NB4 (cell line): ENCODE measurements at regions not wholly inside any gene's neighbourhood (a gene's known extent, or its start where the extent isn't known, plus 50 kb on each side); places are given as distances from the start of the nearest gene placed in this dataset.

Source experiments
- CTCF ChIP-seq: IDR thresholded peaks from one replicate; pipeline ENCODE4 v1.5.1; 2012; ENCODE audit warnings: low read depth, low read length
- MYC ChIP-seq: IDR thresholded peaks from 2 replicates; pipeline ENCODE4 v1.6.1; 2011; ENCODE audit warnings: low read depth, low read length
- POLR2A ChIP-seq: IDR thresholded peaks from 2 replicates; pipeline ENCODE4 v1.6.1; 2011; ENCODE audit warnings: mild to moderate bottlenecking; ENCODE audit not compliant: insufficient read length; ENCODE audit errors: extremely low read depth

- no peak for TF ChIP-seq POLR2A
- no peak for TF ChIP-seq MYC
- TF ChIP-seq CTCF = no peak
Observed at GRCh38 chr12:84694116-84694515, 218.5 kb downstream of the SLC6A15 start.
